NCI-H524 treated with DMSO at 0.1 percent for 48 hours (cell line): ENCODE measurements at regions not wholly inside any gene's neighbourhood (a gene's known extent, or its start where the extent isn't known, plus 50 kb on each side); places are given as distances from the start of the nearest gene placed in this dataset.

Source experiments
- DNase-seq: peaks from one replicate; lab custom pipeline; 2025; lab: John Stamatoyannopoulos, UW

DNA sequence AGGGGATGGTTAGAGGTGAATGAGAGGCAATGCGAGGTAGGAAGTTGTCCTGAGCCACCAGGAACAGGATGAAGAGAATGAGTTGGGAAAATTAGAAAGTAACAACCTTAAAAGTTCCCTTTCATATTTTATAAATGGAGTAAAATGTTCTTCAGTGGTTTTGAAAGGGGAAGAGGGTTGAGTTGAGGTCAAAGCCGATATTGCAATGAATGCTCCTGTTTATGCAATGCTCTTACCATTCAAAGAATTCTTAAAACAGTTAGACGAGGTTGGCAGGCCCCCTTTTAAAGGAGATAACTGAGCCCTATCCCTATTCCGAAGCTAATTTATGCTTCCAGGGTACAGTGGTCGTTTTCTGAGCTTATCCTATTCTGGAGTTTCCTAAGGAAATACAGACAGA lies 2110.3 kb upstream of the CELF4 start:
- no peak for DNase-seq

DNA sequence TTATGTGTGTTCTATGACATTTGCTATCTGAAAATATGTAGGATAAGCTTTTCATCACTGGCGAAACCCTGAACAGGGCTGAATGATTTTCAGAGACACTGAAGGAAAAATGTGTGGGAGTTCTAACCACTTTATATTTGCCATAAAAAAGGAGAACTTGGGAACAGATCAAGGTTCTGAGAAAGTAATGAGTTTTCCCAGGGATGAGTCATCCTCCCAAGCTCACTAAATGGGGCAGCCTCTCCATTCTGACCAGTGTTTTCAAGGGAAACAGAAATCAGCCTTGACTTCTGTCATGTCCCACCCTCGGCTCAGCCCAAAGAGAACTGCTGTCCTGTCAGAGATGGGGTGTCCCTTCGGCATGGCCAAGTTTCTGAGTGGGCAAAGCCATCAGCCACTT lies 2109.8 kb upstream of the CELF4 start:
- DNase-seq: no peak

DNA sequence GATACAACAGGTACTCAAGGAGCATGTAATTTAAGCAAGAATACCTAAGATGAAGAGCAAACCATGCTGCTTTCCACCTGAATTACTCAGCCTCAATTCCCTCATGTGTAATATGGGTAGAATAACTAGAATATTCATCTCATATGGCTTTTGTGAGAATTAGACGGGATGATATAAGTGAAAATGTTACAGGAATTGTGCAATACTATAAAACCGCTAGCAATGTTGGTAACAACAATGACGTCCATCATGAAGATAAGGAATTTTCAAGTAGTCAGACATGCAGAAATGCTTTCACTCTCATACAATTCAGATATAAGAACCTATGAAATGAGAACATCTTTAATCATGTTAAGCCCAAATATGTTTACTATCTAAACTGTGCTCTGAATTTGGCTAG lies 2106.6 kb upstream of the CELF4 start:
- no peak for DNase-seq

DNA sequence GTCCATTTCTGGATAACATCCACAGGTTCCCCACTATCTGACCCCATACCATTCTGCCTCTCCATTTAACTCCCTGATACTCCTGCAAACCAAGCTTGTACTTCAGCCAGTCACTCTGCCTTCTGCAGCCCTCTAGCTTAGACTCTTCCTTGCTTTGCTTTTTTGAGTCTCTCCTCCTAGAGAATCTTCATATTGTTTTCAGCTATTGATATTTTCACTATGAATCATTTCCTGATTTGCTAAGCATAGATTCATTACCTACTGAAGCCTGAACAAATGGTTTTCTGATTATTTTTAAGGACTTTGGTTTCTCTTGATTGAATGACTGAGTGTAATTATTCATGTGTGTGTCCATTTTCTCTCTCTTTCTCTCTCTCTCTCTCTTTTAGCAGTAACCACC lies 2102.3 kb upstream of the CELF4 start:
- DNase-seq: no peak

DNA sequence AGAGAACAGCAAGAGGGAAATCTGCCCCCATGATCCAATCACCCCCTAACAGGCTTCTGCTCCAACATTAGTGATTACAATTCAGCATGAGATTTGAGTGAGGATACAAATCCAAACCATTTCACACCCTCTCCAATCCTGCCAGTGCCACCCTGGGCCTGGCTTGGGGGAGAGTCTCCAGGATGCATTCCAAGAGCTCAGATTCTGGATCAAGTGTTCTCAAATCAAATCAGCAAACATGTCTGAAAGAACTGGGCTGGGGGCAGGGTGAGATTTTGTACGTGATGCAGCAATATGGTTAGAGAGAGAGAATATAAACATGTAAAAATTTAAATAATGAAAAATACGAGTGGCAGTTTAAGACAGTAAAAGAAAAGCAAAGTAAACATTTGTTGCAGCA lies 2100.9 kb upstream of the CELF4 start:
- DNase-seq: no peak

DNA sequence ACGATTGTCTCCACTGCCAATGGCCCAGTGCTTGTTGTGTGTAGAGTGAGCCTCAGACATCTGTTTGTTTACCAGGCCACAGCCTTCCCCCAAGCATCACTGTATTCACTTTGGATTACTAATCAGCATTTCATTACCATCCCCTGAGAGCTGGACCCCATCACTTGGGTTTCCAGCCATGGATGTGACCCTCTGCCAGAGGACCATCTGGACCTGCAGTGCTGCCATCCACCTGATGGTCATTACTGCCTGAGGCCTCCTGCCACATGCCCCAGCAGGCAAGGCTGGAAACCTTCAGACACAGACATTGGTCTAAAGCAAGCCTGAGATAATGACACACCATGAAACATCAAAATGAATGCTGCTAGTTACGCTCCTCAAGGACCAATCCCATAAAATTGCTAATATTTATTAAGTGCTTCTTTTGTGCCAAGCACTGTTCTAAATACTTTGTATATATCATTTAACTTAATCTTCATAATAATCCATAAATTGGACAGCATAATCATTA lies 2096.3 kb upstream of the CELF4 start:
- no peak for DNase-seq

DNA sequence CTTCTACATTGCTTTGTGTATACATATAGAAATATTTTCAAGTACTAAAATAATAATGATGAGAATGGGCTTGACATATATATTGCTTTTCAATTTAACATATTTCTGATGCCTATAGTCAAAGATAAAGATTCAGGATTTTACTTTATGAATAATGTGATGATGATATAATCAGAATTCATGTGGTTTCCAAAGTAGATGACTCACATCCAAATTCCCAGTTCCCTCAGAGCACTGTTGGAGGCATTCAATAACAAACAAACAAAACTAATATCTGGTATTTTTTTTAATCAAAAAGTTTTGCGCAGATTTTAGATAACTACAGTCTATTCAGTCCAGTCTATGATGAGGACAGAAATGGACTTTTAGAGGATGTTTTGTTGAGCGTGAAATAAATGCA lies 2094.5 kb upstream of the CELF4 start:
- DNase-seq: no peak

DNA sequence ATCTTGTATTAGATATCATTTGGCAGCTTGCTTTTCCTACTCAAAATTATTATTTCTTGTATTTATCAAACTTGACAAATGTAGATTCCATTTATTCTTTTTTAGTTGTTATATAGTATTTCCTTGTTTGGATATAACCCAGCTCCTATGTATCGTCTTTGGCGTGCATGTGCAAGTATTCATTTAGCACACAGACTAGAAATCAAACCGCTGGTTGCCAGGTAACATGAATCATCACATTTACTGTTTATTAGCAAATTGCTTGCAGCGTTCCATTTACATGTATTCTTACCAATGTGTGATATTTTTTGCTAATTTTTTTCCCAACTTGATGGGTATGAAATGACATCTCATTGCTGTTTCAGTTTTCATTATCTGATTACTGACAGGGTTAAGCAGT lies 2089.7 kb upstream of the CELF4 start:
- no peak for DNase-seq

DNA sequence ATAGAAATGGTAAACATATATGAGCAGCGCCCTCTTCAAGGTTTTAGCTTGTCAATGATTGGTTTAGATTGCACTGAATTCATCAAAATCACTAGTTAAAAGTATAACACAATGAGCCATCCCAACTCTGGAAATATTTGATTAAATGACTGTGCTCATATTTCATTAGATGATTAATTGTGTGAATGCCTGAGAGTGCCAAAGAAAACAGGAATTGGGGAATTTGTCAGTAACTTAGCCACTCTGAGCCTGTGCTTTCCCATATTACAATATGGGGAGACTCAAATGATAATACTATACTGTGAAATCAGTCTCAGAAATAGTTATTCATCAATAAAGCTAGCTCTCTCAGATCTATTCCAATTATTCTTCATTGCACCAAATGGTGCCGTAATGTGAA lies 2087.6 kb upstream of the CELF4 start:
- DNase-seq: no peak

DNA sequence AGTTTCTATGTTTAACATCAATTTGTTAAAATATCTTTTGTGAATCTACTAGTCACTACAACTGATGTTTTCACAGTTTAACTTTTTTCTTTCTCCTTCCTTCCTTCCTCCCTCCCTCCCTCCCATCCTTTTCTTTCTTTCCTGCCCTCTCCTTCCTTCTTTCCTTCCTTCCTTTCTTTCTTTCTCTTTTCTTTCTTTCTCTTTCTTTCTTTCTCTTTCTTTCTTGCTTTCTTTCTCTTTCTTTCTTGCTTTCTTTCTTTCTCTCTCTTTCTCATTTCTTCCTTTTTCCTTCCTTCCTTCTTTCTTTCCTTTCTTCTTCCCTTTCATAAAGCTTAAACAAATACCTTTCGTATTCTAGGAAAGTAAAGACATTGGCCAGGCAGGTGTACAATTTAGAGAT lies 2083.0 kb upstream of the CELF4 start:
- no peak for DNase-seq

DNA sequence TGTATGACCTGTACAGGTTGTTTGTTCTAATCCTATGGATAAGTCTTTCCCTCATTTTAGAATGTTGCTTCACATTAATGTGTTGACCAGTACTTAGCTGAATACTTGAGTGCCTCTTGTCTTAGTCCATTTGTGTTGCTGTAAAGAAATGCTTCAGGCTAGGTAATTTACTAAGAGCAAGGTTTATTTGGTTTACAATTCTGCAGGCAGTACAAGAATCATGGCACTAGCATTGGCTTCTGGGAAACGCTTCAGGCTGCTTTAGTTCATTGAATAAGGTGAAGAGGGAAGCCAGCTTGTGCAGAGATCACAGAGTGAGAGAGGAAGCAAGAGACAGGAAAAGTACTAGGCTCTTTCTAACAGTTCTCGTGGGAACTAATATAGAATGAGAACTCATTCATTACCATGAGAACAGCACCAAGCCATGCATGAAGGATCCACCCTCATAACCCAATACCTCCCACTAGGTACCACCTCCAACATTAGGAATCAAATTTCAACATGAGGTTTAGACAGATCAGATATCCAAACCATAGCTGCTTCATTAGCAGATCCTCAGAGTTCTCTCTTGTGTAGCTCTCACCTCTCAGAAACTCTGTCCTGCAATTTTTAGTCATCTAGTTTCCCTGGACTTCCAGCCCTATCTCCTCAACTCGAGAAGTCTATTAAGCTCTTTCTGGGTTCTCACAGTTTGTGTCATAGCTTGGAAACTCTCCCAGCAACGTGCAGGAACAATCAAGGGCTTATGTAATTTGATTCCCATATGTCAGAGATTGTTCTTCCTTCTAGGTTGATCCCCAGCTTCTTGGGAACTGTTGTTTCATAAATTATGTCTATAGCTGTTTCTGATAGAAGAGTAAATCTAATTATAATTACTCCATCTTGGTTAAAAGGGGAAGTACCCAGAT lies 2082.3 kb upstream of the CELF4 start:
- DNase-seq: peak; percentile 14

DNA sequence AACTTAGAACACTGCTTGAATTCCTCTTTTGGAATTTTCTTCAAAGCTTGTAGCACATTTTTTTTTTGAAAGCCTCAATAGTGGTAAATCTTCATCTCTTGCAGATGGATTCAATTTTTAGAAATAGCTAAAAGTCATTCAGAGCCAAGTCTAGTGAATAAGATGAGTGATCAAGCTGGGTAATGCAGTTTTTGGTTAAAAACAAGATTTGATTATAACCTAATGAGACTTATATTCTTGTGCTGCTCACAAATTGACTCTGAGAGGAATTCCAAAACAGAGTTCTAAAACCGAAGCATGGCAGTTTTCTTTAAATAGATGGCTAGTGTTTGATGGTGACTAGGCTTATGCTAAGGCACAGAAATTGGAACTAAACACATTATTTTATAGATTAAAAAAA lies 2072.6 kb upstream of the CELF4 start:
- no peak for DNase-seq

DNA sequence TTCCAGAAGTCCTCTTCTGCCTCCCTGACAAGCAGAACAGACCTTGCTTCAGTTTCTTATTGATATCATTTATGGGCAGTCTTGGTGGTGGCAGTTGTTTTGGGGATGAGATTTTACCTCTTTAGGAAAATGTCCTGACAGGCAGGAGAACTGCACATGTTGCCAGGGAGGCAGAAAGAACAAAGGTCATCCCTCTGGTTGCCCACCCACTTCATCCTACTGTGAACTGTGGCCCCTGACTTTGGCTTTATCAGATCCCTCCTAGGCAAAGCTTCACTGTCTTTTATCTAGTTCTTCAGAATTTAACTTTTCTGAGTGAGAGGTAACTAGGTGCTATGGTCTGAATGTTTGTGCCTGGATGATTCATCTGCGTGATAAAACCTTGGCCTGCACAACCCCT lies 2071.3 kb upstream of the CELF4 start:
- no peak for DNase-seq

DNA sequence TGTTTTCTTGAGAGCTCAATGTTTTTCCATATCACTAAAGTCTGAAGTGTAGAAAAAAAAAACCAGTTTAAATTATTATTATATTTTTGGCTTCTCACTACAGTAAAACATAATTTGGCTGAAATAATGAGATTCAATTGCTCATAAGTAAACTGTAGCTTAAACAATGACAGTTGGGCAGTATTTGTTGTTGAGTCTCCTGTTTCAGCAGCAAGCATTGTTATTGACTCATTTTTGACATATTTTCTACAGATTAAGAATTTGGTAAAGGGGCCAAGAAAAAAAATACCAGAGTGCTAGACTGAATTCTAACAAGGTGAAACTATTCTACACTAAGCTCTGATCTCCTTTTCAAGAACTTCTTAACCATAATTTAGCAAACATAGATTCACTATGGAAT lies 2070.4 kb upstream of the CELF4 start:
- DNase-seq: no peak

DNA sequence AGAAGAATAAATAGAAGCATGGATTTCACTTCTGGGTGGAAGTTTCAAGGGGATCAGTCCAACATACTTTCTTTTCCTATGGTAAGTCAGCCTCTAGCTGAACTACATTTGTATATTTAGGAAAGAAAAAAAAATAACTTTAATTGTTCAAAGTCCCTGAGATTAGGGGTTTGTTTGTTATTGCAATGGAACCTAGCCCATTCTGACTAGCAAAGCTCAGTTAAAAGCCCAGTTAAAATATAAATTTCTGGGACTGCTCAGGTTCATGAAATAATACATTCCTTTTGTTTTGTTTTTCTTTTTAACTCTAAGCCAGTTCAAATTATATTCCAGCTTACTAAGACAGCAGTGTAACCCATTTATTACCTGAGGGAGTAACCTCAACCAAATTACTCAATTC lies 2069.6 kb upstream of the CELF4 start:
- DNase-seq: no peak

DNA sequence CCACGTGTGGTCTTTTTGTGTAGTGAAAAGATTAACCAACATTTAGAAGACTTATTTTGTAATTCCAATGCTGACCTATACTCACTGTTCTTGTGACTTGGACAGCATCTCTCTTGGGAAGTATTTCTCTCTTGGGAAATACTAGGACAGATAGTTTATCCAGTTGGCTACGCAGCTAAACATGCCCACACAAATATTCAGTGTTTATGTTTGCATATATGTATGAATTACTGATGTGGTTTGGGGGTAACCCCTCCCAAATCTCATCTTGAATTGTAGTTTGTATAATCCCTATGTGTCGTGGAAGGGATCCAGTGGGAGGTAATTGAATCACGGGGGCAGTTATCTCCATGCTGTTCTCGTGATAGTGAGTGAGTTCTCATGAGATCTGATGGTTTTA lies 2062.3 kb upstream of the CELF4 start:
- no peak for DNase-seq

DNA sequence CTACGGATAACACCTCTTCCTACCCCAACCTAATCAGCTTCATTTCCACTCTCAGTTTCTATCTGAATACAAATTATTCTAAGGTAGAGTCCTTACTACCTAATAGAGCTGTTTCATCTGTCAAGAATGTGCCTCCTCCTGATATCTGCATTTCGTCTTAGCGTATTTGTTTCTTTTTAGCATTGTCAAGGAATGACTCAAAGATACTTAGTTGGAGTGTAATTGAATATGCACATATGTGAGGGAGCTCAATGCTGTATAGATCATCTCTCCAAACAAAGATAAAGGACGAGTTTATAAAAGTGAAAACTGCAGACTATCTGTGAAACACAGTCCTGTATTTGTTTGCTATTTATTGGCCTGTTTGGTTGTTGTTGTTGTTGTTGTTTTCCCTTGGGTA lies 2059.4 kb upstream of the CELF4 start:
- DNase-seq: no peak

DNA sequence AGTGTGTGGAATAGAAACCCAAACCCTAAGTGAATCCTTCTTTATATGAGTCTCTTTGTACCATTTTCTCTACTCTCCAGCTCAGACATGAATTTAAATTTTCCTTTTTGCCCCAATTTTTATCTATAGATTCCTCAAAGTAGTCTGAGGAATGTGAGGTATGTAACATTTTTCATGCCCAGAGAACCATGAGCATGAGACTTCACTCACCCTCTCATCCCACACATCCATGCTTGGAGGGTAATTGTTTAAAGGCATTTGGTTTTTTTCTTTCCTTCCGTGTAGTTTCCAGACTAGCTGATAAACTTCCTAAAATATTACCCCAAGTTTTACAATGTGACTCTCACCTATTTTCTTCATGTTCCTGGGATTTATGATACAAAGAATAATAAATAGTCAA lies 2056.8 kb upstream of the CELF4 start:
- no peak for DNase-seq

DNA sequence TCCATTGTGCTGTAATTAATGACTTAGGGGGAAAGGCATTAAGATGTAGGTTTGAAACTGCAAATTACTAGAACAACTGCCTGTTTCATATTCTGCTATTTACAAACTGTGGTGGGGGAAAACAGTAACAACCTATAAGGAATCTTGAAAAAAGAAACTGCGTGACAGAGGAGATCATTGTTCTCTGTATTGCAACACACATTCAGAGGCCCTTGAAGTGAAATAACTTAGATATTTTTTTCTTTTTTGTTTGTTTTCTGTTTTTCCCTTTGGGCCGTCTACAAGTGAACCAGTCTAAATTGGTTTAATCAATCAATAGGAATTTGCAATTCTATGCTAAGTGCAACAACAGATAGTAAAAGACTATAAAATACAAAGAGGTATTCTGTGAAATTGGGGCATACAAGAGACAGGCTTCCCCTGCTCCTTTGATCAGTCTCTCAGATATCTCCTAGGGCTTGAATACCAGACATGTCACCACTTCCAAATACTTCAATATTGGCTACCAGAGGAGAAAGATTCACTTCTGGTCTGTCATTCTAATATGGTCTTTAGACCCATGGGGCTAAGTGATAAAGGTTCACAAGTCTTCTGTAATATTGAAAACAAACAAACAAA lies 2055.1 kb upstream of the CELF4 start:
- no peak for DNase-seq

DNA sequence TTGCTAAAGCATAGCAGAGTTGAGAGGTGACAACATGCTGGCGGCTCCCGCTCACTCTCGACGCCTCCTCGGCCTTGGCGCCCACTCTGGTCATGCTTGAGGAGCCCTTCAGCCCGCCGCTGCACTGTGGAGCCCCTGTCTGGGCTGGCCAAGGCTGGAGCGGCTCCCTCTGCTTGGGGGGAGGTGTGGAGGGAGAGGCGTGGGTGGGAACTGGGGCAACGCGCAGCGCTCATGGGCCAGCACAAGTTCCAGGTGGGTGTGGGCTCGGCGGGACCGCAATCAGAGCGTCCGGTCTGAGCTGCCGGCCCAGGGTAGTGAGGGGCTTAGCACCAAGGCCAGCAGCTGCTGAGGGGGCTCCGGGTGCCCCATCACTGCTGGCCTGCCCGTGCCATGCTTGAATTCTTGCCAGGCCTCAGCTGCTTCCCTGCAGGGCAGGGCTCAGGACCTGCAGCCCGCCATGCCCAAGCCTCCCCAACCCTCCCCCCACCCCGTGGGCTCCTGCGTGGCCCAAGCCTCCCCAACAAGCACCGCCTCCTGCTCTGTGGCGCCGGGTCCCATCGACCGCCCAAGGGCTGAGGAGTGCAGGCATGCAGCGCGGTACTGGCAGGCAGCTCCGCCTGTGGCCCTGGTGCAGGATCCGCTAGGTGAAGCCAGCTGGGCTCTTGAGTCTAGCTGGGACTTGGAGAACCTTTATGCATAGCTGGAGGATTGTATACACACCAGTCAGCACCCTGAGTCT lies 2052.8 kb upstream of the CELF4 start:
- no peak for DNase-seq

DNA sequence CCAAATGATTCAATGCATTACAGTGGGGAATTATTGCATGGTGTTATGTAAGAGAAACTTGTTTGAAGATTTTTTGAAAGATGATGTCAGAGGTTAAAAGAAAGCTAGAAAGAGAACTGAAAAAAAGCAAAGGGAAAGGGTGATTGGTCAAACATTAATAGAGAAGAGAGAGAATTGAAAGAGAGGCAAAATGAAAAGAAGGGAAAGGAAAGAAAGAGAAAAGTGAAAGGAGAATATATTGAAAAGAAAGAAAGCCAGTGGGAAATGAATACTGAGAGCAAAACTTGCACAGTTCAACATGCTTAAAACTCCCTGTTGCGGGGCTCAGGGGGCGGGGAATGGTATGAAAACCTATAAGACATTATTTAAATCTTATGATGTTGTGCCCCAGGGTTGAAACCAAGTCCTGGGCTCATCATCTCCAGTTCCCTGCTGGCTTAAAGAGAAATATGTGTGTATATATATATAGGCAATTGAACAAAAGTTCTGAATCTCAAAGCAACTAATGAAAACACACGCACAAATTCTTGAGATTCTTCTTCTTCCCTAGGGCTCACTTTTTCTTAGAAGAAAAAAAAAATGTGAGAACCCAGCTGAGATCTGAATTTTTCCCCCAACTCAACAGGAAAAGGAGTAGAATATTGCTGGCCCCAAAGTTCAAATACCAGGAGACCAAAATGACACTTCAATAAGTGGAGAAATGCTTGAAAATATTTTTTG lies 2045.9 kb upstream of the CELF4 start:
- DNase-seq: no peak

DNA sequence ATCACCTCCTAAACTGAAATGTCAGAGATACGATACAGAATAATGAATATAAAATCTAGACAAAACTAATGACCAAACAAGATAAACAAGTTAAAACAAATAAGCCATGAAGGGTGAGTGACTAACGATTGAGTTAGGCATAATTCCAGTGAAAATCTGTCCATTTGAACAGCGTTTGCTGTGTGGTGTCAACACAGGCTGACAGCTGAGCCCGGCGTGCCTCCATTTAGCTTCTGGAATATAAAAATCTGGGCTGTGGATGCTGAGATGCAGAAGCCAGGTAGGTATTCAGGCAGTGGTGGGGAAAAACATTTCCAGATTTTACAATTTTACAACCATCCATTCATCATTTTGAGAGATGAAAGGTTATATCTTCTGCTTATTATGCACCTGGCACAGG lies 2041.4 kb upstream of the CELF4 start:
- DNase-seq: no peak
